IMR-90 (cell line): ENCODE measurements at regions not wholly inside any gene's neighbourhood (a gene's known extent, or its start where the extent isn't known, plus 50 kb on each side); places are given as distances from the start of the nearest gene placed in this dataset.

Experiments
- BHLHE40 ChIP-seq: fragments of 150-350 bp; IDR thresholded peaks from 2 replicates; pipeline ENCODE4 v1.6.1; 2016; ENCODE audit warnings: mild to moderate bottlenecking, low read depth, low read length
- CEBPB ChIP-seq: IDR thresholded peaks from 2 replicates; pipeline ENCODE4 v1.6.1; 2012; ENCODE audit warnings: low read depth, low read length, improper control_type of control experiment
- CHD1 ChIP-seq: IDR thresholded peaks from 2 replicates; pipeline ENCODE4 v1.6.1; 2012; ENCODE audit warnings: low read depth, low read length, improper control_type of control experiment
- CTCF ChIP-seq: conservative IDR thresholded peaks from 2 replicates; pipeline ENCODE4 v1.5.1; 2012; ENCODE audit warnings: mild to moderate bottlenecking, low read depth, low read length, improper control_type of control experiment
- ELK1 ChIP-seq: fragments of 150-350 bp; IDR thresholded peaks from 2 replicates; pipeline ENCODE4 v1.6.1; 2016; ENCODE audit warnings: low read depth, mild to moderate bottlenecking, low read length, moderate library complexity, borderline replicate concordance
- MAFK ChIP-seq: IDR thresholded peaks from 2 replicates; pipeline ENCODE4 v1.6.1; 2012; ENCODE audit warnings: low read depth, low read length, improper control_type of control experiment
- MAZ ChIP-seq: IDR thresholded peaks from 2 replicates; pipeline ENCODE4 v1.6.1; 2012; ENCODE audit warnings: low read depth, mild to moderate bottlenecking, low read length, improper control_type of control experiment, moderate library complexity, borderline replicate concordance
- MXI1 ChIP-seq: IDR thresholded peaks from 2 replicates; pipeline ENCODE4 v1.6.1; 2012; ENCODE audit warnings: low read depth, mild to moderate bottlenecking, low read length, moderate library complexity, borderline replicate concordance
- NFE2L2 ChIP-seq: fragments of 150-350 bp; IDR thresholded peaks from 2 replicates; pipeline ENCODE4 v1.6.1; 2016; ENCODE audit warnings: low read depth, mild to moderate bottlenecking, low read length
- POLR2A ChIP-seq: IDR thresholded peaks from 2 replicates; pipeline ENCODE4 v1.6.1; 2012; ENCODE audit warnings: mild to moderate bottlenecking, low read depth, low read length
- RAD21 ChIP-seq: IDR thresholded peaks from 2 replicates; pipeline ENCODE4 v1.6.1; 2012; ENCODE audit warnings: low read length, improper control_type of control experiment
- RCOR1 ChIP-seq: IDR thresholded peaks from 2 replicates; pipeline ENCODE4 v1.6.1; 2012; ENCODE audit warnings: mild to moderate bottlenecking, low read length, improper control_type of control experiment; ENCODE audit not compliant: insufficient replicate concordance
- SMC3 ChIP-seq: fragments of 150-350 bp; IDR thresholded peaks from 2 replicates; pipeline ENCODE4 v1.6.1; 2016; ENCODE audit warnings: low read depth, mild to moderate bottlenecking, antibody characterized with exemption, low read length, moderate library complexity
- USF2 ChIP-seq: fragments of 150-350 bp; IDR thresholded peaks from 2 replicates; pipeline ENCODE4 v1.6.1; 2017; ENCODE audit warnings: mild to moderate bottlenecking, antibody characterized with exemption, low read length, low read depth

DNA sequence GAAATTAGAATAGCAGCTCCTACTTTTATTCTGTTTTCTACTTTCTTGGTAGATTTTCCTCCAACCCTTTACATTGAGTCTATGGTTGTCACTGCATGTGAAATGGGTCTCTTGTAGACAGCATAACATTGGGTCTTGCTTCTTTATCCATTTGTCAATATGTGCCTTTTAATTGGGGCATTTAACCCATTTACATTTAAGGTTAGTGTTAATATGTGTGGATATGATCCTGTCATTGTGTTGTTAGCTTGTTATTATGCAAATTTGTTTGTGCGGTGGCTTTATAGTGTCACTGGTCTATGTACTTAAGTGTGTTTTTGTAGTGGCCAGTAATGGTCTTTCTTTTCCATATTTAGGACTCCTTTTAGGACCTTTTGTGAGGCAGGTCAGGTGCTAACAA, 276.9 kb upstream of the SPHKAP start:
- TF ChIP-seq POLR2A = no peak
- no peak for TF ChIP-seq CTCF
- TF ChIP-seq CHD1 = no peak
- TF ChIP-seq RAD21 = no peak
- no peak for TF ChIP-seq BHLHE40
- no peak for TF ChIP-seq MXI1
- TF ChIP-seq MAFK = no peak
- TF ChIP-seq MAZ = no peak
- TF ChIP-seq CEBPB = no peak
- TF ChIP-seq USF2 = no peak
- TF ChIP-seq SMC3 = no peak
- TF ChIP-seq RCOR1 = no peak
- no peak for TF ChIP-seq NFE2L2
- TF ChIP-seq ELK1 = no peak
